ENCODE measurements at regions not wholly inside any gene's neighbourhood (a gene's known extent, or its start where the extent isn't known, plus 50 kb on each side); places are given as distances from the start of the nearest gene placed in this dataset.

DNA sequence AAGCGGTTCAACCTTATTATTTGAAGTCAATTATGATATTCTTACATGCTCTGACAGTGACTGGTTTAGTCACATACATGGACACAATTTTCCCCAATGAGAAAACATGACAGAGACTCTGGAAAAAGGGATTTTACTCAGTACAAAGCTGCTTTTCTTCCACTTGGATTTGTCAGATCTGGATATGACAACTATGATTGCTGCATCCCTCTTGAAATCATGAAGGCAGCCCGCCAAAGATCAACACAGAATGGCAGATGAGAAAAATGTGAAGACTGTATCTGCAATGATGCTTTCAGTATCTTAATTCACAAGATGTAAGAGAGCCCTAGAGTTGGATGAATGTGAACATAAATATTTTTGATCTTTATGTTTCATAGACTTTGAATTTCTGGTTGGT lies 439.6 kb downstream of the CDH8 start:
- TF ChIP-seq, protein P1, sequence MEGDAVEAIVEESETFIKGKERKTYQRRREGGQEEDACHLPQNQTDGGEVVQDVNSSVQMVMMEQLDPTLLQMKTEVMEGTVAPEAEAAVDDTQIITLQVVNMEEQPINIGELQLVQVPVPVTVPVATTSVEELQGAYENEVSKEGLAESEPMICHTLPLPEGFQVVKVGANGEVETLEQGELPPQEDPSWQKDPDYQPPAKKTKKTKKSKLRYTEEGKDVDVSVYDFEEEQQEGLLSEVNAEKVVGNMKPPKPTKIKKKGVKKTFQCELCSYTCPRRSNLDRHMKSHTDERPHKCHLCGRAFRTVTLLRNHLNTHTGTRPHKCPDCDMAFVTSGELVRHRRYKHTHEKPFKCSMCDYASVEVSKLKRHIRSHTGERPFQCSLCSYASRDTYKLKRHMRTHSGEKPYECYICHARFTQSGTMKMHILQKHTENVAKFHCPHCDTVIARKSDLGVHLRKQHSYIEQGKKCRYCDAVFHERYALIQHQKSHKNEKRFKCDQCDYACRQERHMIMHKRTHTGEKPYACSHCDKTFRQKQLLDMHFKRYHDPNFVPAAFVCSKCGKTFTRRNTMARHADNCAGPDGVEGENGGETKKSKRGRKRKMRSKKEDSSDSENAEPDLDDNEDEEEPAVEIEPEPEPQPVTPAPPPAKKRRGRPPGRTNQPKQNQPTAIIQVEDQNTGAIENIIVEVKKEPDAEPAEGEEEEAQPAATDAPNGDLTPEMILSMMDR (IDR thresholded peaks at IDR 0.05; ENCODE audit: insufficient read depth, low read length, severe bottlenecking): no peak
- Histone ChIP-seq H3K36me3 (ENCODE audit: control insufficient read depth, insufficient read depth, low read length) (no peaks in the 10 kb centered on the region), H3K4me3 (ENCODE audit: low read depth, low read length) (no peak overlapping the region), H3K27me3 (ENCODE audit: control insufficient read depth, insufficient read depth, low read length) (no peaks in the 10 kb centered on the region)
- FAIRE-seq (no peak), DNase-seq (ENCODE audit: low read depth) (no peak)

DNA sequence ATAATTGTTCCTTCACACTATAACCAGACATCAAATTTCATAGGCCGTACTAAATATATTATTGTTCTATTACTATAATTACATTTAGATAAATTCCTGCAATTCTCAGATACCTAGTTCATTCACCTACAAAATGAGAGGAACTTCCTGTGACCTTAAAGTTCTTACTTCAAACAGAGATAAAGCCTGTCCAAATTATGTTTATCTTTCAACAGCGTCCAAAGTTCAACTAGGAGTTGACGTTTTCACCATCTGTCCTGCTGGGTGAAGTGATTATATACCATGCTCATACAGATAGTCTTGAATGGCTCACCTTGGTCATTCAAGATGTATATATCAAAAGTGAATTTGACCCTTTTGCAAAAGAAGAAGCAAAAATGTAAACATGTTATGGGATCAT lies 440.6 kb downstream of the CDH8 start:
- no peak overlapping the region for H3K4me3 ChIP-seq (ENCODE audit: low read depth, low read length)
- FAIRE-seq: no peak
- DNase-seq (ENCODE audit: low read depth): no peak

DNA sequence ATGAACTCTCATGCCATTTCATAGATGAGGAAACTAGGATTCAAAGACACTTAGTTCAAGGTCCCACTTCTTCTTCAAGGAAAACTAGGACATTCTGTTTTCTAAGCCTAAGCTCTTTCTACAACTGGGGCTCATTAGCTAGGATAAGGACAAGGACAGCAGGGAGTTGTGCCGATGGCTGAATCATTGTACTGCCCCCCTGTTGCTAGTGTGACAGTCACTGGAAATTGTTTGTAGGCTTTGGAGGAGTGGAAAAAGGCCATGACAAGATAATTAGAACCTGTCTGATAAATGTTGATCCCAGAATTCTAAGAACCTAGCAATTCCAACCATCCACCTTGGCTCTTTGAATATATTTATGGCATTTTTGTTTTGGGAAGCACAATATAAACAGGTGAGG lies 445.7 kb downstream of the CDH8 start:
- FAIRE-seq (no peak), DNase-seq (ENCODE audit: low read depth) (no peak)
- H3K4me3 ChIP-seq (ENCODE audit: low read depth, low read length): no peak overlapping the region
- H3K27me3 ChIP-seq (ENCODE audit: control insufficient read depth, insufficient read depth, low read length): no peaks in the 10 kb centered on the region
- TF ChIP-seq, protein P1 (IDR thresholded peaks at IDR 0.05; ENCODE audit: insufficient read depth, low read length, severe bottlenecking): no peak
- H3K36me3 ChIP-seq (ENCODE audit: control insufficient read depth, insufficient read depth, low read length): no peaks in the 10 kb centered on the region

More for the DNA sequence above, 440.6 kb downstream of the CDH8 start:
- TF ChIP-seq, protein P1 (IDR thresholded peaks at IDR 0.05; ENCODE audit: insufficient read depth, low read length, severe bottlenecking): no peak
- Histone ChIP-seq H3K36me3 (ENCODE audit: control insufficient read depth, insufficient read depth, low read length) (no peaks in the 10 kb centered on the region), H3K27me3 (ENCODE audit: control insufficient read depth, insufficient read depth, low read length) (no peaks in the 10 kb centered on the region)

DNA sequence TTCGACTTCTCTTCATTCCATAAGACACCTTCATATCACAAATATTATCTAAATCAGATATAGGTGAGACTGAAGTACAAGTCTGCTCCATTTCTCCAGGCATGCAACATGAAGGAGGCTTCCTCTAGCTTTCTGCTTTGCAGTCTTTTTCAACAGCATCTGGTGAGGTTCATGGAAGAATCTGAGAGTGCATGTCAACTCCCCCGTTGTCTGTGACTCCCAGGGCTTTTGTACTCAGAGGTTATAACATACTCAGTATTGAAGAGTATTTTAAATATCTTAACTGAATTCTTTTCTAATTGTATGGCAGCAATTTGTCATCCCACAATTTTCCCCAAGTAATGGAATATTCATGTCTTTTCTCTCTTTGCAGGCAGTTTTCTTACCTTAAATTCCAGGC lies 448.7 kb downstream of the CDH8 start:
- TF ChIP-seq, protein P1 (IDR thresholded peaks at IDR 0.05; ENCODE audit: insufficient read depth, low read length, severe bottlenecking): no peak
- DNase-seq (ENCODE audit: low read depth) (no peak), FAIRE-seq (no peak)
- Histone ChIP-seq H3K27me3 (ENCODE audit: control insufficient read depth, insufficient read depth, low read length) (no peaks in the 10 kb centered on the region), H3K4me3 (ENCODE audit: low read depth, low read length) (no peak overlapping the region), H3K36me3 (ENCODE audit: control insufficient read depth, insufficient read depth, low read length) (no peaks in the 10 kb centered on the region)

DNA sequence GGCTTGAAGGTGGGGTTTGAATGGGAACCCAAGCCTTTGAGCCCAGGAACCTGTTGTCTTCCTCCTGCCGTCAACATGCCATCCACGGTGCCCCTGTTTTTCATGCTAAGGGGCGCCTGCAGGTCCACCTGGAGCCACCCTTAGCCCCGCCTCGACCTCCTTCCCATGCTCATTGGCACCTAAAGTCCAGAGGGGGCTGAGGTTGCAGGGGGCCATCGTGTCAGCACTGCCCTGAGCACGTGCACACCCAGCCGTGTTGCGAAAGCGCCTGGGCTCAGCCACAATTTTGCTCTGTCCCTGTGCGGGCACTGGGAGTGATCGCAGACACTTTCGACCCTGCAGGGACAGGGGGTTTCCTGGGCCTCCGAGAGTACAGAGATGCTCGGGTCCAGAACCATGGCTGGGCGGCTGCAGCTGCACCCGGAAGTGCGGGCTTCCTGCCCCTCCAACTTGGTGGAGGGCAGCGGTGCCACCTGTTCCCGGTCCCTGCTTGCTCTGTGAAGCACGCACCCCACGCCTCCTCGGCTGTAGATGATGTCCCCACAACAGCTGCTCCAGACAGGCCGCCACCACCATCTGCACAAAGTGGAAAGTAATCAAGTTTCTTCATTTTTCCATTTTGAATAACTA lies 454.7 kb downstream of the CDH8 start:
- FAIRE-seq (no peak), DNase-seq (ENCODE audit: low read depth) (no peak)
- H3K36me3 ChIP-seq (ENCODE audit: control insufficient read depth, insufficient read depth, low read length): no peaks in the 10 kb centered on the region
- TF ChIP-seq, protein P1 (IDR thresholded peaks at IDR 0.05; ENCODE audit: insufficient read depth, low read length, severe bottlenecking): no peak
- H3K27me3 ChIP-seq (ENCODE audit: control insufficient read depth, insufficient read depth, low read length): no peaks in the 10 kb centered on the region
- H3K4me3 ChIP-seq (ENCODE audit: low read depth, low read length): no peak overlapping the region

DNA sequence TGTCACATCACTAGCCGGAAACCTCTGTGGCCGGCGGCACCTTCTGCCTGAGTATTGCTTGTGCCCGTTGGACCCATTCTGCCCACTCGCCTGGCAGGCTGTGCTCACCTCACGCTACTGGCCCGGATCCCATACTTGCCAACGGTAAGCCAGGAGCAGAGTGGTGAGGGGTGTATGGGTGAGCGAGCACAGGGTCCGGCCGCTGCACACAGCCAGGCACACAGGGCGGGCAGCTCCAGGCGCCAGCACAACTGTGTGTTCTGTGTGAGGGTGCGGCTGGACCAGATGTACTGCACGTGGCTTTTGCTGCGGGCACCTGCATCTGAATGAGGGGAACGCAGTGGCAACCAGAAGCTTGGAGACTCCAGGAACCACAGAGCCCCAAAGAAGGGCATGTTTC lies 455.7 kb downstream of the CDH8 start:
- no peaks in the 10 kb centered on the region for H3K27me3 ChIP-seq (ENCODE audit: control insufficient read depth, insufficient read depth, low read length)
- TF ChIP-seq, protein P1 (IDR thresholded peaks at IDR 0.05; ENCODE audit: insufficient read depth, low read length, severe bottlenecking): no peak
- DNase-seq (ENCODE audit: low read depth) (no peak), FAIRE-seq (no peak)
- H3K36me3 ChIP-seq (ENCODE audit: control insufficient read depth, insufficient read depth, low read length): no peaks in the 10 kb centered on the region
- no peak overlapping the region for H3K4me3 ChIP-seq (ENCODE audit: low read depth, low read length)

Measured in bronchial epithelial cell (primary cell).